Stimulated activated CD4-positive, alpha-beta T cell treated with anti-CD3 and anti-CD28 coated beads, Interleukin-12 subunit alpha, Interleukin-12 subunit beta, amount 100 ng/mL, for 4 hours (primary cell): ENCODE measurements at regions not wholly inside any gene's neighbourhood (a gene's known extent, or its start where the extent isn't known, plus 50 kb on each side); places are given as distances from the start of the nearest gene placed in this dataset.
A peak's percentile ranks its signal among the peaks of the same experiment; 100 is the strongest.
"Not testable (repeated sequence)": the region's sequence is repeated elsewhere in the genome, so short reads cannot be mapped to it uniquely, and the experiment has no call there.

Experiments
- DNase-seq: peaks from one replicate; pipeline ENCODE4 v3.0.0-alpha.2; 2020

DNA sequence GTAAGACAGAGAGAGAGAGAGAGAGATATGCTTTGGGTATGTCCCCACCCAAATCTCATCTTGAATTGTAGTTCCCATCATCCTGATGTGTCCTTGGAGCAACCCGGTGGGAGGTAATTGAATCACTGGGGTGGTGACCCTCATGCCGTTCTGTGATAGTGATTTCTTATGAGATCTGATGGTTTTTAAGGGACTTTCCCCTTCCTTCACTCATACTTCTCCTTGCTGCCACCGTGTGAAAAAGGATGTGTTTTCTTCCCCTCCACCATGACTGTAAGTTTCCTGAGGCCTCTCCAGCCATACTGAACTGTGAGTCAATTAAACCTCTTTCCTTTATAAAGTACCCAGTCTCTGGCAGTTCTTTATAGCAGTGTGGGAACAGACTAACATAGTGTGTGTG, 60.3 kb downstream of the EOMES start:
- no peak for DNase-seq

DNA sequence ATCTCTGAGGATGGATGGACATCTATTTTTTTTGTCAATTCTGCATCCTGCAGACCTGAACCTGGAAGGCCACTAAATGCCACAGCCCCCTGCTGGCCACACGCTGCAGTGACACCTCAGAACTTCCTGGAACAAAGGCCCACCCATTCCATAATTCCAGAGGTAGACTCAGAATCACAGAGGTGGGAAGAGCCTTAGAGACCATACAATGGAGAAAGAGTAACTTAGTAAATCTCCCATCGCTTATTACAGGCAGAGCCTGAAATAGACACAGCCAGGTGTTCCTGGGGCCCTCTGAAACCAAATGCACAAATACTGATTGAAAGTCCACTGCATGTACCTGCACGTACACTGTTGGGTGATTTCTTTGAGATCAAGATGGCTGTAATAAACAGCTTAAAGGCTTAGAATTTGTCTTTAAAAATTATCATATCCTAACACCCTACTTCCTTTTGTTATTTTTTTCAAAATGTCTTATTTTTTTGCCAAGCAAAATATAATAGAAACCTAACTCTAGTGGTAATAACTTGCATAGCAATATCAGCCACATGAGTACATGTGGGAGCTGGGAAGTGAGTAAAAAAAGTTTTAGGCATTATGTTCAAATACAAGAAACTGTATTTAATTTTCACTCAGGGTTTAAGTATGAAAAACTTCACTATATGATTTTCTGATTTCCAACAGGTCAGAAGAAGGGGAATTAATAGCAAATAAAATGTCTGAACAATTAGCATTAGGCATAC, 62.7 kb downstream of the EOMES start:
- peak; percentile 45 for DNase-seq

DNA sequence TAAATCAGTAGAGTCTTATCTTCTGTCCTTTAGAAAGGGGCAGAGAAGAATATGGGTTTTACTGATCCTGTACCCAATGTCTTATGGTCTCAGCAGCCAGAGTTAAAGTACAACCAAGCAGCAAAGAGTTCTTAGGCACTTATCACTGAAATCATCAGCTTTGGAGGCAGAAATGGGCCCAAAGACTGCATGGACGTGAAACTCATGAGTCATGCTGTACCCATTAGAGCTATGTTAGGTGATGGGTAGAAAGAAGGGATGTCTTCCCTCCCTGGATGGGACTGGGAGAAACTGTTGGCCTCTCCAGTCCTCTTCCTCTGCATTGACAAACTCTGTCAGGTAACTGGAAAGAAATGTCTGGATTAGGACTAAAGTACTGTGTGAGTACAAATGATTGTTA, 63.4 kb downstream of the EOMES start:
- DNase-seq = no peak

DNA sequence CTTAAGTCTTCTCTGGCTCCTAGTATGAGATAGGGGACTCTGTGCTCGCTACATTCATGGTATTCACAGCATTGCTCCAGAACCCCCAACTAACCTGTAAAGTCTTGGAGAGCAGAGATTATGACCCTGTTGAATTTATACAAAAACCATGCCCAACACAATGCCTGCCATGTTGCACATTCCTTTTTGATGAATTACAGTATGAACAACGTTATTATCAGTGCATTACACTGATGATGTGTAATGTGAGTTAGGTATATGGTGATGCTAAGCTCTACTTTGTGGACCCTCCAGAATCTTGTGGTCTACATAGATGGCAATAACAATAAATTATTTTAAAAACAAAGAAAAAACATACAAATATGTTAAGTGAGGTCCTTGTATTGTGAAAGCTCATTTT, 64.3 kb downstream of the EOMES start:
- no peak for DNase-seq

DNA sequence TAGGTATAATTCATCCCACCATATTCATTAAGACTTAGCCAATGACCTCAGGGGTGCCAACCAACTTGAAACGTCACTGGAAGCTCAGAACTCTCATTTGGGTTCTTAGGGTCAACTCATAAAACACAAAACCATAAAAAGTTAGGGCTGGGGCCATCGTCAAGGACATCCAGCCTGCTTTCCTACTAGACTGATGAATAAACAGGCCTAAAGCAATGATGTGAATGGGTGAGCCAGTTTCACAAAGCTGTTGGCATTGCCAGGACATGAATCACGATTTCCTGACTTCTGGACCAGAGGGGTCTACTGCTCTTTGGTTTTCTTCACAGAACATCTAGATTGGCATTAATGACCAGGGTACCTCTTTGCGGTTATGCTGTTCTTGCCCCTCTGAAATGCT, 64.7 kb downstream of the EOMES start:
- DNase-seq = no peak

DNA sequence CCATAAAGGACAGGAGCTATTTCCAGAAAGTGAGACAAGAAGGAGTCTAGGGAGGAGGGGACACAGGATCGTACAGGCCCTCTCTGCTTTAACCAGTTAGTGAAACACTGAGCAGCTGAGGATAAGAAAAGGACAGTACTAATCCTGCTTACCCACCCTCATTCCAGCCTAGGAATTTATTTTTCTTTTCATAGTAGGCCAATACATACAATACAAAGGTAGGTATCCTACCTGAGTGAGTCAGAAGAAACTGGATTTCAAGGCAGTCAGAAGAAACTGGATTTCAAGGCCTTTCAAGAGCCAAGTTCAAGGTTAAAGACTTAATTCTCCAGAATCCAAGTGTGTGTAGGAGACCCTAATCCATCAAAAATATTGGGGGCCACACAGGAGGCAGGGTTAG, 65.3 kb downstream of the EOMES start:
- DNase-seq = no peak

DNA sequence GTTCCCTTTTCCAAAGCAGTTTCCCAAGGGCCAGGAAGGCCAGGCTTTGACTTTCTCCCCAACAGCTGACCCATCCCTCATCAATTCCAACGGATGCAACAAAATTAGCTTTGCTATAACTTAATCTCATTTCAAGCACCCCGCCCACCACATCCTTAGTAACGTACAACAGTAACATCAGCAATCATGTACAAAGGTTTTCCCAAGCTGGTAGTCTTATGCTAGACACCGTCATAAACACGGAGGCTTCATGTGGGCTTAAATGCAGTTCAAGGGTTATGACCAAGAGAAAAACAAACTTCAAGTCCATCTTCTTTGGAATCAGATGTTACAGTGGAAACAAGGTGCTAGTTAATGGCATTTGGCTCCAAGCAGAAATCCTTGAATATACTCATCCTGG, 66.6 kb downstream of the EOMES start:
- no peak for DNase-seq

DNA sequence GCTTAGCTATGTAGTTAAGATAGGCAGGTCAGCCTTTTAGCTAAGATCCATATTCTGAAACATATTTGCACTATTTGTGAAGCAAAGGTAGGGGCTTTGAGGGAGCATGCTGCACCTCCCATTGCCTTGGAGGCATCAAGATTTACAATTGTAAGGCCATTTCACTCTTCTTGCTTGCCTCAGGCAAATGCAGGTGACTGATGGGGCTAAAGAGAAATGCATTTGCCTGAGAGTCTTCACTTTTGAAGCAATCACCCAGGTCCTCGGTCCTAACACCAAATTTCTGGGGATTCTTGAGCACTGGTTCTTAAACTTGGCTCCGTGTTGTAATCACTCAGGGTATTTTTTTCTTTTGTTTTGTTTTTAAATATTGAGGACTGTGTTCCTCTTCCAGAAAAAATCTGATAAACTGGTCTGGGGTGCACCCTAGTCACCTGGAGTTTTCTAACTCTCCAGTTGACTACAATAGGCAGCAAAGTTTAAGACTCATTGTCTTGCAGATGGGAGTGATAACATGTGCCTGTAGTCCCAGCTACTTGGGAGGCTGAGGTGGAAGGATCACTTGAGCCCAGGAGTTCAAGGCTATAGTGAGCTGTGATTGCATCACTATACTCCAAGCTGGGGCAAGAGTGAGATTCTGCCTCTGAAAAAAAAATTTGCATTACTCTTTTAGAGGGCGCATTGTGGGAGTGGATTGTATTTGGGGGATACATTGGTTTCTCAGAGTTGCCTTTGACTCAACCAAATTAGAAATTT, 68.1 kb downstream of the EOMES start:
- no peak for DNase-seq

DNA sequence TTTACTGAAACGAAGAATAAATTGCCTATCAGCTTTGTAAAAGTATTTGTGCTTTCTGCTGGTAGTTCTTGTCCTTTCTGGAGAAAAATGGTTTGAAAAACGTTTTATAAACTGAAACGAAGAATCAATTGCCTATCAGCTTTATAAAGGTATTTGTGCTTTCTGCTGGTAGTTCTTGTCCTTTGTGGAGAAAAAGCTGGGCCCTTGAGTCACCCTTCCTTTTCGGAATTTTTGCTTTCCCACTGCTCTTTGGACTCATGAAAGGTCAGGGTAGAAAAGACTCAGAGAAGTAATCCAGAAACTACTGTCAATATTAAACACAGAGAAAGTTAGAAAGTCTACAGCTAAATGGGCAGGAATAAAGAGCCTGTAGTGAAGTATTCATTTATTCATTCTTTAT, 72.8 kb downstream of the EOMES start:
- no peak for DNase-seq

DNA sequence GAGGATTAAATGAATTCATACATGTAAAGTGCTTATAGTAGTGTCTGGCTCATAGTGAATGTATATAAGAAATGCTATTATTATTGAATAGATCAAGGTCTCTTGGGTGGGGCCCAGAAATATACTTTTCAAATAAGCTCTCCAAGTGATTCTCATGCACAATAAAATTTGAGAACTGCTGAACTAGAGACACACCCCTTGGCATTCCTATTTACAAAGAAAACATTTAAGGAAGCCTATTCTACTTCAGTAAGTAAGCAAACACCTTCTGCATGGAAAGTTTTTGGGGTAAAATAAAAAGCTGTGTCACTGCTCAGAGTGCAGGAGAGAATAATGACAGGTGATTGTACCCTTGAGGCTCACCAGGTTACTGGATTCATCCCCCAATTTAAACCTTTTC, 75.2 kb downstream of the EOMES start:
- no peak for DNase-seq

DNA sequence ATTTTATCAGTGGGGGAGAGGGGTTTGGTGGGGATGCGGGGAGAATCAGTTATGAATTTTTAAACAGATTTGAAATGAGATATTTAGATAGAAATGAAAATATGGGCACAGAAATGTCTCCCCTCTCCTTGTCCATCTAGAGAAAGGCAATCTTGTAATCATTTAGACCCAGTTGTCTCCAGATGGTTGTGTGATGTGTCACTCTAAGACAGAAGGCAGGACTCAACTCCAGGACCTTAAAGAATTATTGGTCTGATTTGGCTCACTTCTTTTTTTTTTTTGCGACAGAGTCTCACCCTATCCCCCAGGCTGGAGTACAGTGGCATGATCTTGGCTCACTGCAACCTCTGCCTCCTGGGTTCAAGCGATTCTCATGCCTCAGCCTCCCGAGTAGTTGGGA, 77.2 kb downstream of the EOMES start:
- no peak for DNase-seq

DNA sequence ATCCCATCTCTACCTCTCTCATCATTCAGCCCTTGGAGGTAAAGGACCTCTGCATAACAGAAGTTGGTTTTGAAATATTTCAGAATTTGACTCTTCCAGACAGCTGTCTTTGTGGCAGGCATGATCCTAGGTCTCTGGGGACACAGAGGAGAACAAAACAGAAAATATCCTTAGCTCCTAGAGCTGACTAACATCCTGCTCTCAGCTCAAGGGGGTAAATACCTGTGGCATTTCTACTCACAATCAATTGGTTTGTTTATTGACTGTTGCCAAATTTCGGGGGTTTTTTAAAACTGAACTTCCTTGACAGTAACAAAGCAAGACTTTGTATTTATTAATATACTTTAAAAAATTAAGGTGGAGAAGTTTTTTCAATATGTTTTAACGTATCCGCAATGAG, 78.8 kb downstream of the EOMES start:
- DNase-seq = no peak

DNA sequence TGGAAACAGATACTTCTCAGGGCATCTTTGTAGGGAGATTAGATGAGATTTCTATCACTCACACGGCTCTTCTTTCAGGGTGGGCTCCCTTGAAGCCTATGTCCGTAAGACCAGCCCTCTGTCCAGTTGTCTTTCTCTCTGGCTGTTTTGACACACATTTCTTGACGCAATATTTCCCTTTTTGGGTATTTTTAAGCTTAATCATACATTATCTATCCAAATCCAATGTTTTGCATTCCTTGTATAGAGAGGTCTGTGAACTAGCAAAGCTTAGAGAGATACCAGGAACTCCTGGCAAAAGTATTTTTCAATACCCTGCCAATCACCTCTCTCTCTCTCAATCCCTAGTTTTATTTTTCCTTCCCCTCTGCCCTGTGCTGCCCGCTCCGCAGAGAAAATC, 79.3 kb downstream of the EOMES start:
- no peak for DNase-seq

DNA sequence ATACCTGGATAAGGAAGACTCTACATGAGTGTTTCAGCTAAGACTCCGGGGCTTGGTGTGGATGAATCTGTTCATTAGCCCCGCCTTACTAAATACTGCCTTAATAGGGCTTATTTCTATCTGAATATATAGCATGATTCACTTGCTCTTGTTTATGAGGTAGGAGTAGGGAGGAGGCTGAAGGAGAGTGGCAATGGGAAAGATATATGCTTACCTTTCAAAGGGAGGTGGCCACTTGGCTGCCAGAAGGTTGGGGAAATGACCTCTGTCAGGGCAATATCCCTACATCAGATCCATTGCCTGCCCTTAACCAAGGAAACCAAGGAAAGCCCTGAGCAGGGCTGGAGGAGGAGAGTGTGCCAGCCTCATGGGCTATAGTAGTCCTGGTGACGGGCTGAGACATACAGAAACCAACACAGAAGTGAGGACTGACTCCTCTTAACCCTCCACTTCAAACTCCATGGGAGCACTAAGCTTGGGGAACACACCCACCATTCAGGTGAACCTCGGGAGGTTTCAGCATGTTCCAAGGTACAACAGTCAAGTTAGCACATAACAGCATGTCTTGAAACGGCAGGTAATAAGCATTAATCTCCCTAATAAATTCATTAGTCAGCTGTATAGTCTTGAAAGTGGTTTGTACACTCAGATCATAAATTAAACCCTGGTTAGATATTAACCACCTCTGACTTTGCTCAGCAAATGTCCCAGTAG, 80.1 kb downstream of the EOMES start:
- no peak for DNase-seq

DNA sequence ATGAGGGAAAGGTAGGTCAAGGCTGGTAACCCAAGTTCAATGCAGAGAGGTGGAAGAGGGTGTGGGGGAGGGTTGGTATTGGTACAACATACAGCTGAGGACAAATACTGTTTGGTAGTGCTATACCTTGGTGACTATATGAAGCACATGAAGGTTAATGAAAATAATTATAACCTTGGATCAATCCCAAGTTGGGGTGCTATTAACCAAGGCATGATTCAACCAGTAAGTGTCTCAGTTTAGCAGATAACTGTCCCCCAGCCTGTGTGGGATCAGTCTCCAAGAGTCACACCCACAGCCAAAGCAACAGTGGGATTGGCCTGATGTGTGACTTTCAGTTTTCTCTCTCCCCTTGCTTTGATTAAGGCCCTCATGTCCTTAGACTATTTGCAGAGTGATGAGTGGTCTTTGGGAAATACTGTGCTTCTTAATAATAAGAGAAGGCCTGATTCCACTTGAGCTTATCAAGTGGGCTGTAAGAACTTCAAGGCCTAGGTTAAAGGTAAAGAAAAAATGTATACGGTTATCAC, 80.8 kb downstream of the EOMES start:
- no peak for DNase-seq

DNA sequence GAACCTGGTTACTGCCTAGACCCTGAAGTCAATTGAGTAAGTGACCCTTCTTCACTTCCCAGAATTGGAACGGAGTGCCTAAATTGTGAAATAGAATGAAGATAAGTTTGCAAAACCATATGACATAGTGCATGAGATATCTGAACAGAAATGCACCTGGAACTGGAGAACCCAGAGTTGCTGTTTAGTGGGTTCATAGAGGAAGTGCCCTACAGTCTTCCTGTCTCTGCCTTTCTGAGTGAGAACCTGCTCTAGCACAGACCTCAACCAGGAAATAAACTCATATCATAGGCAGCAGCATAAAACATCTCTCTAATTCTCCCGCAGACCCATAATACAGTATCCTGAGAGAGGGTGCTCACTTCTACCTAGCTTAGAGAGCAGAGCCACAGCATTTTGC, 82.9 kb downstream of the EOMES start:
- DNase-seq = no peak

DNA sequence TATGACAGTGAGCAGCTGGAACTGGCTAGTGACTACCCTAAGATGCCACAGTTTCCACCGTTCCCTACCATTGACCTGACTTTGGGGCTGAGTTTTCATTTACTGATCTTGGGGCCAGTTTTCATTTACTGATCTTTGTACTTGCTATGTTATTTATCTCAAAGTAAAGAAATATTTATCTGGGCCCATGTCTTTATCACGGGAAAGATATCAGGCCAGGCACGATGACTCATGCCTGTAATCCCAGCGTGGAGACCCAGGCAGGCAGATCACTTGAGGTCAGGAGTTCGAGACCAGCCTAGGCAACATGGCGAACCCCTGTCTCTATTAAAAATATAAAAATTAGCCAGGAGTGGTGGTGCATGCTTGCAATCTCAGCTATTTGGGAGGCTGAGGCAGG, 83.5 kb downstream of the EOMES start:
- no peak for DNase-seq

DNA sequence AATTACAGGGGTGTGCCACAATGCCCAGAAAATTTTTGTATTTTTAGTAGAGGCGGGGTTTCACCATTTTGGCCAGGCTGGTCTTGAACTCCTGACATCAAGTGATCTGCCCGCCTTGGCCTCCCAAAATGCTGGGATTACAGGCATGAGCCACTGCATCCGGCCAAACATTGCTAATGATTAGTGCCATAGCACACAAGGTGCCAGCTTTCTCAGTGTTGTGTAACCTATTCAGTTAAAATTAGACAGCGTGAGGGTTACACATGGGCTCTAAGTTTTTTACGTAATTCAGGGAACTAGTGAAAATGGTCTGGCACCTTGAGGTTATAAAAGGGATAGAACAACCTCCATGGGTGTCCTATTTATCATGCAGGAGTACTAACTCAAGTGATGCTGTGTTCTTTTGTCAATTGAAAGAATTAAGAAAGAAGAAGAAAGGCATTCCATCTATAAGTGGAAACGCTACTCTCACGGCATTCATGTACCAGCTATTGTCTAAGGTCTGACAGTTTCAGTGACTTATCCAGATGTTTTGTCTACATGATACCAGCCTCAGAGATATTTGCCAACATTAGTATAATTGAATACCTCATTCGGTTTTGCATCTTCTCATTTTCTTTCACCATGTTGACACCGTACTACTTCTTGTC, 84.7 kb downstream of the EOMES start:
- no peak for DNase-seq

DNA sequence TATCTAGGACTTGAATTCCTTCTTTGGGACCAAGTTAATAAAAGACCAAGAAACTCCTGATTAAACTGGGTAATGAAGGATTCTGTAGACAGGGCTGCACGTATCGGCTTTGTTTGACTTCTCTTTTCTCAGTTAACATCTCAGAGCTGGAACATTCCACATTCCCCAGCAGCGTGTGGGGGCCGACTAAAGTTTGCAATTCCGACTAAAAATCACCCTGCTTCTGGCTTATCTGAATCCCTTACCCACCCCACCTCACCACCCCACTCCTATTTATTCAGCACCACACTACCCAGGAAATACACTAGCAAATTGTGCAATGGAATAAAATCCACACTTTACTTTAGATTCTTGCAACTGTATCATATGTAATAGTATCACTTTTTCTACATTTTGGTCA, 87.1 kb downstream of the EOMES start:
- not testable (repeated sequence) for DNase-seq

DNA sequence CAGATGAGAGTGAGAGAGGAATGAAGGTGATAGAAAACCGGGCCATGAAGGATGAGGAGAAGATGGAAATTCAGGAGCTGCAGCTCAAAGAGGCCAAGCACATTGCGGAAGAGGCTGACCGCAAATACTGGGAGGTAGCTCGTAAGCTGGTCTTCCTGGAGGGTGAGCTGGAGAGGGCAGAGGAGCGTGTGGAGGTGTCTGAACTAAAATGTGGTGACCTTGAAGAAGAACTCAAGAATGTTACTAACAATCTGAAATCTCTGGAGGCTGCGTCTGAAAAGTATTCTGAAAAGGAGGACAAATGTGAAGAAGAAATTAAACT, 88.9 kb downstream of the EOMES start:
- DNase-seq = no peak

DNA sequence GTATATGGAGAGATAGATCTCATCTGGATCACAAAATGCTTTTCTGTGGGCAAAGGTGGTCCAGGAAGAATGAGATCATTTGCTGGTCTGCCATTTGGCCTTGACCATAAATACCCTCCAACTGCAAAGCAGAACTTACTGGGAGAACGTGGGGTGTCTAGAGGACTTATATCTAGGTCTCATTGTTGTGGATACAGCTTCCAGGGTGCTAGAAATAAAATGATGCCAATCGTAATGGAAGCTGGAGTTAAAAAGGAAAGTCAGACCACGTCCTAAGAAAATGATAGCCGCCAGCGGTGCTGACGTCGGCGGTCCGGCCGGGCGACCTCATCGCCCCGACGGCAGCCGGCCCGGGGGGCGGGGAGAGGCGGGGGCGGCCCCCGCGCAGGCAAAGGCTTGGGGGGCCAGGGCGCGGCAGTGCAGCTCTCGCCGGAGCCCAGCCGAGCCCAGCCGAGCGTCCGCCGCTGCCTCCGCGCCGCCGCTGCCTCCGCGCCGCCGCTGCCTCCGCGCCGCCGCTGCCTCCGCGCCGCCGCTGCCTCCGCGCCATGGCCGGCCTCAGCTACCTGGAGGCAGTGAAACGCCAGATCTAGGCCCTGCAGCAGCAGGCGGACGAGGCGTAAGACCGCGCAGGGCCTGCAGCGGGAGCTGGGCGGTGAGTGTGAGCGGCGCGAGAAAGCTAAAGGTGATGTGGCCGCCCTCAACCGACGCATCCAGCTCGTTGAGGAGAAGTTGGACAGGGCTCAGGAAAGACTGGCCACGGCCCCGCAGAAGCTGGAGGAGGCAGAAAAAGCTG, 89.5 kb downstream of the EOMES start:
- peak; percentile 38 for DNase-seq

DNA sequence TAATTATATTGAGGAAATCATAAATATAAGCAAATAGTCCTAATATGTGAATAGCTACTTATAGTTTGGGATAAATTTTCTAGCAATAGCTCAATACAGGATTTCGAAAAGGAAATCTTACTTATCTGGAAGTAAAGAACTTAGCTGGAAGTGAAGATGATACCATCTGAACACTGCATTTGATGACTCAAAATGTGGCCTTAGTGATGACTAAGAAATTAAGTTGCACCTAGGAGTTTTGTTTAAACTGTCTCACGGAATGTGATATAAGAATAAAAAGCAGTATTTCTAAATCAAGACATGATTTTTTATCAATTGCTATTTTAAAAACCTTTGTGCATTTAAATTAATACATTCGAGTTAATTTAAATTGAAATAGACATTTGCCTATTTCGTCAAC, 91.2 kb downstream of the EOMES start:
- DNase-seq = no peak

DNA sequence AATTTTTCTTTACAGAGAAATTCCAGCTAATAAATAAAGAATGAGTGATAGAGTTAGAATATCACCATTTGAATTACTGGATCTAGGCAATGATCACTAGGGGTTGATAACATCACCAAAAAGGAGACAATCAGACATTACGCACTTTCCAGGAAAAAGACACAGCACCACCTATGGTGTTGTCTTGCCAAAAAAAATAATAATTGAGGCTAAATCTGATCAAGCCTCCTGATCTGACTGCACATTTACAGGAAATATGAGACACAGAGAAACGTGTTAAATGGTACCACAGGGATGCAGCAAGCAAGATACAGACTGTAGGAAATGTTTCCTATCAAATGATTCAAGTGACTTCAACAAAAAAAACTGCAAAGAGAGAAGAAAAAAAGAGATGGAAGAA, 92.8 kb downstream of the EOMES start:
- DNase-seq = no peak
